Tibial nerve (tissue), 4 donors: ENCODE measurements at regions not wholly inside any gene's neighbourhood (a gene's known extent, or its start where the extent isn't known, plus 50 kb on each side); places are given as distances from the start of the nearest gene placed in this dataset.
A peak's percentile ranks its signal among the peaks of the same experiment; 100 is the strongest.

ENCODE experiments used
- DNase-seq, 2 donors: peaks; one replicate each; pipeline ENCODE4 v3.0.0-alpha.2; 2019; ENCODE audit warnings: low spot score in 2 of 2
- H3K27ac ChIP-seq, 4 donors: fragments of 200-600 bp; sonication (generic) in 3 of 4; one replicate each; pipeline ENCODE4 v1.5.1; 2017 to 2019; ENCODE audit warnings: mild to moderate bottlenecking in 1 of 4
- H3K27me3 ChIP-seq, 2 donors: fragments of 200-600 bp; sonication (generic) in 1 of 2; one replicate each; pipeline versions ENCODE4 v1.5.1 to v1.6.0; 2017 to 2019
- H3K36me3 ChIP-seq, 3 donors: fragments of 200-600 bp; sonication (generic); one replicate each; pipeline ENCODE4 v1.5.1; 2018 to 2019
- H3K4me1 ChIP-seq, 4 donors: fragments of 200-600 bp; sonication (generic) in 3 of 4; one replicate each; pipeline ENCODE4 v1.5.1; 2017 to 2019
- H3K4me3 ChIP-seq, 4 donors: fragments of 200-600 bp; sonication (generic) in 3 of 4; one replicate each; pipeline ENCODE4 v1.5.1; 2017 to 2019; ENCODE audit warnings: mild to moderate bottlenecking in 1 of 4, moderate library complexity in 1 of 4
- H3K9me3 ChIP-seq, 4 donors: fragments of 200-600 bp; sonication (generic) in 3 of 4; one replicate each; pipeline ENCODE4 v1.5.1; 2017 to 2019
- EP300 ChIP-seq, 2 donors: sonication (generic); formaldehyde crosslinking; IDR thresholded peaks; one replicate each; pipeline ENCODE4 v1.6.1; 2017; ENCODE audit warnings: antibody characterized with exemption in 2 of 2, mild to moderate bottlenecking in 1 of 2
- POLR2A ChIP-seq, 2 donors: fragments of 450-650 bp; IDR thresholded peaks; one replicate each; pipeline ENCODE4 v1.6.1; 2017; ENCODE audit warnings: antibody characterized with exemption in 2 of 2, mild to moderate bottlenecking in 2 of 2, moderate library complexity in 2 of 2
- WGBS, 2 donors: methylation state at CpG; one replicate each; pipeline ENCODE4 v1.1.5; 2018; 5-methylcytosine and 5-hydroxymethylcytosine counted together
- TF ChIP-seq, protein P1 (sequence below), 5 experiments: fragments of 200-600 bp in 3 of 5; fragments of 450-650 bp in 2 of 5; sonication (generic) in 3 of 5; IDR thresholded peaks; one replicate each; pipeline ENCODE4 v1.5.1; 2016 to 2019; ENCODE audit warnings: antibody characterized with exemption in 5 of 5, mild to moderate bottlenecking in 3 of 5, moderate library complexity in 2 of 5

GRCh38 chr2:183244300-183244844, 120.1 kb downstream of the NUP35 start:
- no peak overlapping the region for H3K27ac ChIP-seq
- no peaks in the 10 kb centered on the region for H3K27me3 ChIP-seq
- no peak for DNase-seq
- no peaks in the 10 kb centered on the region for H3K4me1 ChIP-seq
- 87 to 91% methylated on average over 2 of the region's 2 CpGs for WGBS, 2 donors
- no peak overlapping the region for H3K4me3 ChIP-seq
- H3K9me3 ChIP-seq: no peaks in the 10 kb centered on the region
- H3K36me3 ChIP-seq: no peaks in the 10 kb centered on the region
- TF ChIP-seq, protein P1, sequence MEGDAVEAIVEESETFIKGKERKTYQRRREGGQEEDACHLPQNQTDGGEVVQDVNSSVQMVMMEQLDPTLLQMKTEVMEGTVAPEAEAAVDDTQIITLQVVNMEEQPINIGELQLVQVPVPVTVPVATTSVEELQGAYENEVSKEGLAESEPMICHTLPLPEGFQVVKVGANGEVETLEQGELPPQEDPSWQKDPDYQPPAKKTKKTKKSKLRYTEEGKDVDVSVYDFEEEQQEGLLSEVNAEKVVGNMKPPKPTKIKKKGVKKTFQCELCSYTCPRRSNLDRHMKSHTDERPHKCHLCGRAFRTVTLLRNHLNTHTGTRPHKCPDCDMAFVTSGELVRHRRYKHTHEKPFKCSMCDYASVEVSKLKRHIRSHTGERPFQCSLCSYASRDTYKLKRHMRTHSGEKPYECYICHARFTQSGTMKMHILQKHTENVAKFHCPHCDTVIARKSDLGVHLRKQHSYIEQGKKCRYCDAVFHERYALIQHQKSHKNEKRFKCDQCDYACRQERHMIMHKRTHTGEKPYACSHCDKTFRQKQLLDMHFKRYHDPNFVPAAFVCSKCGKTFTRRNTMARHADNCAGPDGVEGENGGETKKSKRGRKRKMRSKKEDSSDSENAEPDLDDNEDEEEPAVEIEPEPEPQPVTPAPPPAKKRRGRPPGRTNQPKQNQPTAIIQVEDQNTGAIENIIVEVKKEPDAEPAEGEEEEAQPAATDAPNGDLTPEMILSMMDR (IDR thresholded peaks at IDR 0.05): no peak
- TF ChIP-seq POLR2A (IDR thresholded peaks at IDR 0.05): no peak
- no peak for TF ChIP-seq EP300 (IDR thresholded peaks at IDR 0.05)

DNA sequence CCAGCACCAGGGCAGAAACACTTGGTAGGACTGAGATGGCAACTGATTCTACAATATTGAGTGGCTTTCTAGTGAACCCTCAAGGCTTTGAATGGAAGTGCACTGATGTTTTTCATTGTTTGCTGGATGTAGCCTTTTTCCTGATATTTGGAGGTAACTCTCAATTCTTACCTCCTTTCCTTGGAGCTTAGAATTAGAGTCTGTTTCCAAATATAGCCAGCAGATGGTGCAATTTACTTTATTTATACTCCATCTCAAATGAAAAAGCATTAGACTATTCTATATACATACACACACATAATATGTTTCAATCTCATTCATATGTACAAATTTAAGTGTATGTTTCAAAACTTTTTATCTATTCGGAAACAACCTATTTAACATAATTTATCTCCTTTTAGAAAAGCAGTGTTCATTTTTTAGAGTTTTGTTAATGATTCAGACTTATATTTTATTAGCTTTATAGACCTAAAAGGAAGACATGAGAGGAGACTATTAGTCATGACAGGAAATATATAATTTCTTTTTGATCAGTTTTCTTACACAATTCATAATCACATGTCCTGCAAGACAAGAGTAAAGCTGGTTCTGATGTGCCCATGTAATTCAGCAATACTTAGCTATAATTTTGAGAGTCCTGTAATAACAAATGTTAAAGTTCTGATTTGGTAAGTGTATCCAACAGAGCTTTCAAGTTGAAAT, 124.8 kb downstream of the NUP35 start:
- 8 to 10% methylated on average over 1 of the region's 1 CpG for WGBS, 2 donors
- no peak for DNase-seq
- no peak overlapping the region for H3K27ac ChIP-seq
- H3K36me3 ChIP-seq: no peaks in the 10 kb centered on the region
- H3K4me3 ChIP-seq: no peak overlapping the region
- no peak for TF ChIP-seq EP300 (IDR thresholded peaks at IDR 0.05)
- TF ChIP-seq, protein P1 (IDR thresholded peaks at IDR 0.05): peak in 4 of 5 experiments; percentile 19 to 47 (median 31)
- no peaks in the 10 kb centered on the region for H3K27me3 ChIP-seq
- no peaks in the 10 kb centered on the region for H3K9me3 ChIP-seq
- H3K4me1 ChIP-seq: no peaks in the 10 kb centered on the region

DNA sequence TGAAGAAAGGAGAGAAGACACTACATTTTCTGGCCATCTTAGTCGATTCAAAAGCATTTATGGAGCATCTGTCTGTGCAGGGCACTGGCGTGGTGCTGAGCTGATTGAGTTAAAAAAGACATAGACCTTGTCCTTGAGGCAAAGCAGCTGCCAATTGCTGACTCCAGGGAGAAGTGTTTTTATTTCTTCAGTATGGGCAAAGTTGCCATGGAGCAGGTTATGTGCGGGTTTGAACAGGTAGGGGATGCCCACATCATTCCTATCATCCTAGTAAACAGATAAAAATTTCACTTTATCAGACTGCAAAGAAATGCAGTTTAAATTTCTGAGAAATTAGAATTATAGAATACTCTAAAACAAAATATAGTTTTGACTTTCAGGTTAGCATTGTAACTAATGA, 125.8 kb downstream of the NUP35 start:
- no peak overlapping the region for H3K4me3 ChIP-seq
- no peaks in the 10 kb centered on the region for H3K27me3 ChIP-seq
- no peaks in the 10 kb centered on the region for H3K4me1 ChIP-seq
- no peaks in the 10 kb centered on the region for H3K9me3 ChIP-seq
- H3K27ac ChIP-seq: no peak overlapping the region
- 70 to 80% methylated on average over 3 of the region's 3 CpGs for WGBS, 2 donors
- DNase-seq: no peak
- TF ChIP-seq, protein P1 (IDR thresholded peaks at IDR 0.05): no peak
- TF ChIP-seq EP300 (IDR thresholded peaks at IDR 0.05) (no peak), POLR2A (IDR thresholded peaks at IDR 0.05) (no peak)
- H3K36me3 ChIP-seq: no peaks in the 10 kb centered on the region

- Histone ChIP-seq H3K36me3 (no peaks in the 10 kb centered on the region), H3K4me1 (no peaks in the 10 kb centered on the region), H3K4me3 (no peak overlapping the region), H3K9me3 (no peaks in the 10 kb centered on the region), H3K27ac (no peak overlapping the region), H3K27me3 (no peaks in the 10 kb centered on the region)
- 84 to 90% methylated on average over 3 of the region's 3 CpGs for WGBS, 2 donors
- TF ChIP-seq, protein P1 (IDR thresholded peaks at IDR 0.05): no peak
- no peak for TF ChIP-seq EP300 (IDR thresholded peaks at IDR 0.05)
- no peak for DNase-seq
Observed at GRCh38 chr2:183250472-183250871, 126.2 kb downstream of the NUP35 start.

DNA sequence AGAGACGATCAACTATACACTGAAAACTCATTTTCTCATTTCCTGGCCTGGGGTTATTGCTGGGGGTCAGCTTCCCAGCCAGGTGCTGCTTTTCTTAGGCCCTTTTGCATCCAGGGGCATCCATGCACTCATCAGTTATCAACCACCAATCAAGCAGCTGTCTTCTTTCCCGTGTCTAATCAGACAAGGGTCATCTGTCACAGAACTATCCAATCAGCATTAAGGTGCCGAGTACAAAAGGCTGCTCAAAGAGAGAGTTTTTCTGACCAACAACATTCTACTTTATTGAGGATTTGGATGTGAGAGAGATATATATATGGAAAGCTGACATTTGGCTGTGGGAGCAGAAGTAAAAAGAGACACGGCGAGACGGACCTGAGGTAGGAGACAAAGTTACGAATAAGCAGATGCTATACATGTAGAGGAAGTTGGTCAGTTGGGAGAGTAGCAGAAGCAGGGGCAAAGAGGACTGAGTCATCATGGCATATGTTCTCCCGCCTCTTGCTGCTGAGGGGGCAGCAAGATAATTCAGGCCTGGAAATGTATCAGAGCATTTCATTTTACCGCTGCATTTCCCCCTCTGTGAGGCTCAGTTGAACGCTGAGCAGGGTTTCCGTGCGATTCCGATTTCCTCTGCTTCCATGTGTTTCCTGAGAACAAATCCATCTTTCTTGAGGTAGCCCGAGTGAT, 129.3 kb downstream of the NUP35 start:
- no peak overlapping the region for H3K4me3 ChIP-seq
- H3K4me1 ChIP-seq: no peaks in the 10 kb centered on the region
- no peak overlapping the region for H3K27ac ChIP-seq
- no peaks in the 10 kb centered on the region for H3K27me3 ChIP-seq
- TF ChIP-seq POLR2A (IDR thresholded peaks at IDR 0.05): no peak
- no peaks in the 10 kb centered on the region for H3K9me3 ChIP-seq
- no peak for DNase-seq
- no peaks in the 10 kb centered on the region for H3K36me3 ChIP-seq
- WGBS, 2 donors: 80 to 86% methylated on average over 14 of the region's 14 CpGs
